ENCODE measurements at regions not wholly inside any gene's neighbourhood (a gene's known extent, or its start where the extent isn't known, plus 50 kb on each side); places are given as distances from the start of the nearest gene placed in this dataset.

DNA sequence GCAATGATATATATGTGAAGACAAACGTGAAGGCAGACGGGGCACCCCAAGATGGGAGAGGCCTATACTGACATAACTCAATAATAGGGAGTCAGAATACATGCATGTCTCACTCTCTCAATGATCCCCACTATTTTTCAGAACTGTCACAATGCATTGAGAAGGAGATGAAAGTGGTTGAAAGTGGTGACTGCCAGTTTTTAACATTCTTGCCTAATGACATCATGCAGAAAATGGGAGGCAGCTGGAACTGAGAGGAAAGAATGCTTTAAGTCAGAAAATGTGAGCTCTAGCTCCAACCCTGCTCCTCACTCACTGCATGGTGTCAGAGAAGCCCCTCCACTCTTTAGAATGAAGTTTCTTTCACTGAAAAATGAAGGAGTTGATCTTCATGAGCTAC is 55.3 kb upstream of the P2RY1 start:
- no peak overlapping the region for H3K4me3 Mint-ChIP-seq
- ATAC-seq (no peak), DNase-seq (ENCODE audit: low spot score) (no peak)
- H3K9me3 Mint-ChIP-seq, result no peaks in the 10 kb centered on the region
- H3K36me3 Mint-ChIP-seq, result no peaks in the 10 kb centered on the region
- H3K27me3 Mint-ChIP-seq, result no peaks in the 10 kb centered on the region
- H3K27ac Mint-ChIP-seq, result no peak overlapping the region
- H3K4me1 Mint-ChIP-seq (ENCODE audit: low read depth in 2 of 2), result no peaks in the 10 kb centered on the region

DNA sequence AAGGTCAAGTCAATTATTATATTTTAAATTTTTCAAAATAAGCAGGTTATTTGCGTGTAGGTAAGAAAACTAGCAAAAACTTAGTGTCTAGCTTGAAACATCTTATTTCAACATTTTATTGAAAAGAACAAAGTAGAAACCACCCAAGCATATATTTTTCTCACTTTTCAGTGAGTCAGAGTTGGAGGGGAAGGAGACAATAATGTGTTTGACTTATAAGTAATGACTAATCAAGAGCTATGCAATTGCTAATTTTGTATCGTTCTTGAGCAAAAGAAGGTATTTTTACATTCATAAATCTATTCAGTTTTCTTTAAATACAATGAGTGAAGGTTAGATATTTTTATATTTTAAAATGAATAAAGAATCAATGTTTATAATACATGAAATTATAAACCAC is 54.4 kb upstream of the P2RY1 start:
- no peaks in the 10 kb centered on the region for H3K4me1 Mint-ChIP-seq (ENCODE audit: low read depth in 2 of 2)
- H3K9me3 Mint-ChIP-seq, result peaks cover 2% of the 10 kb centered on the region
- H3K4me3 Mint-ChIP-seq, result no peak overlapping the region
- ATAC-seq (no peak), DNase-seq (ENCODE audit: low spot score) (no peak)
- H3K36me3 Mint-ChIP-seq, result no peaks in the 10 kb centered on the region
- H3K27ac Mint-ChIP-seq, result no peak overlapping the region
- no peaks in the 10 kb centered on the region for H3K27me3 Mint-ChIP-seq

DNA sequence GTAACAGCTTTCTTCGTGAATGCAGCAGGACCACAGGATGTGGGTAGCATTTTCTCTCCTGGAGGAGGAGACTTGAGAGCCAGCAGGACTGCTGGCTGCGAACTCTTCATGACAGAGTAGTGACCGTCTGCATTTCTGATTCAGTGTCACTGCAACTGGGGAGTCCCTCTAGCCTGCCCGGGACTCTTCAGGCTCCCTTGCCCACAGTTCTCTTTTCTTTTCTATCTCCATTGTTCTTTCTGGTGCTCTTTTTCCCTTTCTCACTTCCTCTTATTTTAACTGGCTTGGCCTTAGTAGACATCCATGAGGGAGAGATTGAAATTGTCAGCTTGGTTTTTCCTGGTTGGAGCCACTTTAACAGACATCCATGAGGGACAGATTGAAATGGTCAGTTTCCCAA is 49.9 kb upstream of the P2RY1 start:
- H3K27ac Mint-ChIP-seq, result no peak overlapping the region
- ATAC-seq, result no peak
- H3K9me3 Mint-ChIP-seq, result peaks cover 4% of the 10 kb centered on the region
- no peaks in the 10 kb centered on the region for H3K4me1 Mint-ChIP-seq (ENCODE audit: low read depth in 2 of 2)
- H3K27me3 Mint-ChIP-seq, result no peaks in the 10 kb centered on the region
- H3K4me3 Mint-ChIP-seq, result no peak overlapping the region
- H3K36me3 Mint-ChIP-seq, result no peaks in the 10 kb centered on the region
- DNase-seq (ENCODE audit: low spot score), result no peak
